H1 (cell line): ENCODE measurements at regions not wholly inside any gene's neighbourhood (a gene's known extent, or its start where the extent isn't known, plus 50 kb on each side); places are given as distances from the start of the nearest gene placed in this dataset.

Source experiments
- CTCF ChIA-PET: fragments of 300-600 bp; sonication (Branson Sonifier 250); formaldehyde crosslinking; loops from one replicate; lab custom pipeline; 2021; ENCODE audit not compliant: partially characterized antibody; lab: Charles Lee
- POLR2A ChIA-PET: fragments of 300-600 bp; sonication (Branson Sonifier 250); formaldehyde crosslinking; loops from one replicate; lab custom pipeline; 2021; ENCODE audit warnings: inconsistent platforms; ENCODE audit not compliant: partially characterized antibody; lab: Charles Lee
- DNase-seq, 2 experiments: peaks; one replicate each; pipeline versions ENCODE4 v3.0.0 to v3.0.0-alpha.2; 2010 to 2022; ENCODE audit warnings: low spot score in 2 of 2, low read depth in 1 of 2, mixed read lengths in 1 of 2
- FAIRE-seq: peaks from 2 replicates; lab custom pipeline; 2011; peaks lifted over from hg19 to GRCh38; lab: Jason Lieb, UNC
- H2AFZ ChIP-seq: 2 replicates; pipeline ENCODE4 v1.8.1; 2012; ENCODE audit warnings: low read length, inconsistent platforms
- H2AK5ac ChIP-seq: 2 replicates; pipeline ENCODE4 v1.6.1; 2013; ENCODE audit warnings: low read depth, low read length
- H2BK120ac ChIP-seq: replicated peaks from 2 replicates; pipeline ENCODE3; 2013; ENCODE audit warnings: low read depth, low read length, inconsistent platforms
- H2BK12ac ChIP-seq: 2 replicates; pipeline ENCODE4 v1.6.1; 2013; ENCODE audit warnings: low read depth, low read length
- H2BK15ac ChIP-seq: 2 replicates; pipeline ENCODE4 v1.6.1; 2013; ENCODE audit warnings: low read length
- H2BK20ac ChIP-seq: 2 replicates; pipeline ENCODE4 v1.6.1; 2013; ENCODE audit warnings: low read length
- H2BK5ac ChIP-seq: 2 replicates; pipeline ENCODE4 v1.6.1; 2013; ENCODE audit warnings: low read depth, low read length
- H3K14ac ChIP-seq: 2 replicates; pipeline ENCODE4 v1.6.1; 2013; ENCODE audit warnings: inconsistent platforms; ENCODE audit not compliant: insufficient read length
- H3K18ac ChIP-seq: 2 replicates; pipeline ENCODE4 v1.6.1; 2013; ENCODE audit warnings: low read length; ENCODE audit errors: extremely low read depth
- H3K23ac ChIP-seq: 2 replicates; pipeline ENCODE4 v1.6.1; 2013; ENCODE audit warnings: inconsistent platforms; ENCODE audit not compliant: insufficient read length
- H3K23me2 ChIP-seq: 2 replicates; pipeline ENCODE4 v1.6.1; 2013; ENCODE audit warnings: low read depth, low read length
- H3K27ac ChIP-seq: 2 replicates; pipeline ENCODE4 v1.6.1; 2011; ENCODE audit warnings: low read depth, low read length, inconsistent platforms
- H3K27me3 ChIP-seq, 4 experiments: replicated peaks in 1 of 4; 1 replicate in 1 of 4; 2 replicates in 3 of 4; pipeline versions ENCODE4 v1.6.1 to v1.8.1; 2011 to 2013; ENCODE audit warnings: low read length in 3 of 4, mild to moderate bottlenecking in 3 of 4, inconsistent platforms in 2 of 4, mixed read lengths in 2 of 4, moderate library complexity in 1 of 4; ENCODE audit not compliant: control insufficient read depth in 3 of 4, insufficient read depth in 3 of 4; ENCODE audit errors: extremely low read depth in 1 of 4
- H3K36me3 ChIP-seq, 4 experiments: 2 replicates each; pipeline versions ENCODE4 v1.6.1 to v1.8.1; 2011 to 2013; ENCODE audit warnings: mild to moderate bottlenecking in 4 of 4, low read length in 3 of 4, moderate library complexity in 2 of 4, control low read depth in 1 of 4, inconsistent platforms in 1 of 4; ENCODE audit not compliant: insufficient read depth in 4 of 4, control insufficient read depth in 2 of 4
- H3K4ac ChIP-seq: replicated peaks from 2 replicates; pipeline ENCODE3; 2013; ENCODE audit warnings: low read length, low read depth, mixed read lengths, inconsistent platforms; ENCODE audit not compliant: insufficient read length
- H3K4me1 ChIP-seq, 4 experiments: replicated peaks in 1 of 4; 1 replicate in 1 of 4; 2 replicates in 3 of 4; pipeline versions ENCODE4 v1.6.1 to v1.8.1; 2011 to 2013; ENCODE audit warnings: low read length in 3 of 4, inconsistent platforms in 2 of 4, mixed read lengths in 1 of 4; ENCODE audit not compliant: insufficient read depth in 4 of 4, control insufficient read depth in 3 of 4
- H3K4me2 ChIP-seq, 2 experiments: 2 replicates each; pipeline versions ENCODE4 v1.6.1 to v1.8.1; 2011 to 2013; ENCODE audit warnings: low read depth in 2 of 2, low read length in 2 of 2, control low read depth in 1 of 2, inconsistent platforms in 1 of 2, mild to moderate bottlenecking in 1 of 2; ENCODE audit not compliant: insufficient read depth in 1 of 2
- H3K4me3 ChIP-seq, 4 experiments: fragments of 200-600, 300-600 bp in 1 of 4; sonication (generic), shearing (Covaris generic), sonication (Bioruptor Twin) in 1 of 4; 2 replicates each; pipeline versions ENCODE4 v1.5.1 to v1.8.1; 2011 to 2016; ENCODE audit warnings: low read length in 4 of 4, low read depth in 3 of 4, control low read depth in 2 of 4, inconsistent platforms in 2 of 4, mild to moderate bottlenecking in 2 of 4, mixed read lengths in 1 of 4, moderate library complexity in 1 of 4; ENCODE audit not compliant: insufficient read depth in 2 of 4; ENCODE audit errors: extremely low read depth in 1 of 4
- H3K56ac ChIP-seq: replicated peaks from 2 replicates; pipeline ENCODE3; 2013; ENCODE audit warnings: low read depth, mild to moderate bottlenecking, mixed read lengths, low read length, inconsistent platforms; ENCODE audit not compliant: insufficient read length
- H3K79me1 ChIP-seq: 2 replicates; pipeline ENCODE4 v1.6.1; 2013; ENCODE audit warnings: low read depth, low read length, control low read depth
- H3K79me2 ChIP-seq, 2 experiments: 2 replicates each; pipeline versions ENCODE4 v1.6.1 to v1.8.1; 2012 to 2013; ENCODE audit warnings: low read length in 2 of 2, mild to moderate bottlenecking in 2 of 2, inconsistent platforms in 1 of 2; ENCODE audit not compliant: insufficient read depth in 2 of 2, control insufficient read depth in 1 of 2
- H3K9ac ChIP-seq, 4 experiments: replicated peaks in 1 of 4; 1 replicate in 1 of 4; 2 replicates in 3 of 4; pipeline versions ENCODE4 v1.6.1 to v1.8.1; 2011 to 2013; ENCODE audit warnings: low read depth in 3 of 4, low read length in 3 of 4, control low read depth in 2 of 4, mild to moderate bottlenecking in 2 of 4, moderate library complexity in 2 of 4, inconsistent platforms in 1 of 4; ENCODE audit errors: extremely low read depth in 1 of 4
- H3K9me3 ChIP-seq, 2 experiments: 2 replicates each; pipeline versions ENCODE4 v1.6.1 to v1.8.1; 2012 to 2013; ENCODE audit warnings: mild to moderate bottlenecking in 2 of 2, moderate library complexity in 2 of 2, control low read depth in 1 of 2, inconsistent platforms in 1 of 2, low read depth in 1 of 2, low read length in 1 of 2, mixed read lengths in 1 of 2; ENCODE audit not compliant: insufficient read depth in 2 of 2
- H4K20me1 ChIP-seq, 2 experiments: replicated peaks in 1 of 2; 2 replicates each; pipeline versions ENCODE3 to v1.8.1; 2011 to 2013; ENCODE audit warnings: inconsistent platforms in 2 of 2, low read length in 2 of 2, mild to moderate bottlenecking in 1 of 2; ENCODE audit not compliant: insufficient read depth in 2 of 2, control insufficient read depth in 1 of 2
- H4K5ac ChIP-seq: 2 replicates; pipeline ENCODE4 v1.6.1; 2013; ENCODE audit warnings: low read length, low read depth, mixed read lengths, inconsistent platforms; ENCODE audit not compliant: insufficient read length
- H4K8ac ChIP-seq: 2 replicates; pipeline ENCODE4 v1.8.0; 2013; ENCODE audit warnings: mild to moderate bottlenecking, moderate library complexity, low read length, inconsistent platforms; ENCODE audit not compliant: insufficient read depth; ENCODE audit errors: extremely low read depth
- H4K91ac ChIP-seq: replicated peaks from 2 replicates; pipeline ENCODE3; 2013; ENCODE audit warnings: low read length, mixed read lengths, inconsistent platforms; ENCODE audit not compliant: insufficient read length
- CEBPB ChIP-seq: IDR thresholded peaks from 2 replicates; pipeline ENCODE4 v1.6.1; 2012; ENCODE audit warnings: low read depth, low read length
- KDM4A ChIP-seq: IDR thresholded peaks from one replicate; pipeline ENCODE4 v1.7.1; 2012; ENCODE audit warnings: low read depth, mild to moderate bottlenecking, moderate library complexity, low read length, inconsistent platforms; ENCODE audit not compliant: severe bottlenecking
- WGBS, 2 experiments: shearing (Covaris generic) in 1 of 2; methylation state at CpG; one replicate each; pipeline versions ENCODE4 v1.1.6 to v1.1.7; 2013 to 2015; ENCODE audit warnings: low lambda C conversion rate in 2 of 2, mixed read lengths in 2 of 2, inconsistent platforms in 1 of 2, low coverage in 1 of 2, missing lambda C conversion rate in 1 of 2; ENCODE audit not compliant: insufficient replicate concordance in 2 of 2, insufficient coverage in 1 of 2, insufficient read length in 1 of 2; ENCODE audit errors: extremely low coverage in 1 of 2, missing lambda C conversion rate in 1 of 2; 5-methylcytosine and 5-hydroxymethylcytosine counted together

- no peak overlapping the region for H3K4ac ChIP-seq
- no peaks in the 10 kb centered on the region for H3K23me2 ChIP-seq
- H4K91ac ChIP-seq = peak overlapping the region; percentile 26
- TF ChIP-seq KDM4A = no peak
- TF ChIP-seq CEBPB = peak; percentile 76
- H3K56ac ChIP-seq = no peak overlapping the region
- DNase-seq (no peak), FAIRE-seq (no peak)
- ChIA-PET CTCF (interaction anchor here (1.1 to 2.1 kb wide), 3 partner anchors 16 to 222 kb away, joined by 3 to 10 read pairs (median 4); no protein-coding TSS in a partner anchor), POLR2A (interaction anchor here (0.7 kb wide), 1 partner anchor 11 kb away, joined by 3 read pairs; no protein-coding TSS in a partner anchor)
- no peak overlapping the region for H3K4me3 ChIP-seq
- no peaks in the 10 kb centered on the region for H3K79me2 ChIP-seq
- no peak overlapping the region; the same call in 1 of the 2 replicates for H2BK12ac ChIP-seq
- no peak overlapping the region for H2BK5ac ChIP-seq
- peaks cover 4 to 21% (median 14%) of the 10 kb centered on the region in 4 experiments; a peak in 6 of 7 replicates for H3K4me1 ChIP-seq
- H4K20me1 ChIP-seq = no peaks in the 10 kb centered on the region
- no peak overlapping the region; the same call in 1 of the 2 replicates for H2AK5ac ChIP-seq
- no peaks in the 10 kb centered on the region for H3K79me1 ChIP-seq
- H3K9ac ChIP-seq = no peak overlapping the region
- H3K9me3 ChIP-seq = no peaks in the 10 kb centered on the region
- no peak overlapping the region for H2BK120ac ChIP-seq
- H3K23ac ChIP-seq = no peak overlapping the region
- no peak overlapping the region for H2AFZ ChIP-seq
- H2BK20ac ChIP-seq = 0 out of 2 replicates have a peak overlapping the region, but pooled peaks have one; percentile 8
- no peak overlapping the region for H4K8ac ChIP-seq
- no peak overlapping the region for H3K18ac ChIP-seq
- no peak overlapping the region for H2BK15ac ChIP-seq
- no peak overlapping the region for H3K4me2 ChIP-seq
- WGBS, 2 experiments = 92% methylated on average over 8 of the region's 8 CpGs; no CpG with 5 or more reads in 1 of the 2 experiments
- no peak overlapping the region for H4K5ac ChIP-seq
- no peak overlapping the region for H3K27ac ChIP-seq
- no peaks in the 10 kb centered on the region for H3K36me3 ChIP-seq
- H3K27me3 ChIP-seq = no peaks in the 10 kb centered on the region; a peak in 1 of 7 replicates
- no peak overlapping the region for H3K14ac ChIP-seq
Observed at GRCh38 chr13:59452189-59452890, 711.4 kb downstream of the DIAPH3 start.
